ENCODE measurements at regions not wholly inside any gene's neighbourhood (a gene's known extent, or its start where the extent isn't known, plus 50 kb on each side); places are given as distances from the start of the nearest gene placed in this dataset.

GRCh38 chr1:93815366-93816110 is 63.5 kb downstream of the DNTTIP2 start:
- TF ChIP-seq EP300 (conservative IDR thresholded peaks at IDR 0.05; ENCODE audit: poor library complexity, severe bottlenecking) (no peak), CTCF (IDR thresholded peaks at IDR 0.05; ENCODE audit: poor library complexity, severe bottlenecking) (no peak), MXI1 (conservative IDR thresholded peaks at IDR 0.05; ENCODE audit: poor library complexity, severe bottlenecking) (no peak), SMC3 (conservative IDR thresholded peaks at IDR 0.05; ENCODE audit: poor library complexity) (no peak)

All from neural cell (in vitro differentiated cells).